A673 (cell line): ENCODE measurements at regions not wholly inside any gene's neighbourhood (a gene's known extent, or its start where the extent isn't known, plus 50 kb on each side); places are given as distances from the start of the nearest gene placed in this dataset.

Experiments
- BruUV-seq: library from RNA; stranded (reverse); fragments of 400-500 nt; replicated peaks from 2 replicates; lab custom pipeline; 2021; lab: Mats Ljungman, UMichigan
- CTCF ChIA-PET: fragments of 300-600 bp; sonication (Branson Sonifier 250); formaldehyde crosslinking; loops from one replicate; lab custom pipeline; 2022; ENCODE audit warnings: antibody characterized with exemption; lab: Charles Lee
- POLR2A ChIA-PET: fragments of 300-600 bp; sonication (Branson Sonifier 250); formaldehyde crosslinking; loops from one replicate; lab custom pipeline; 2022; ENCODE audit warnings: antibody characterized with exemption; ENCODE audit not compliant: low non-redundant PET; lab: Charles Lee
- DNase-seq: peaks from one replicate; pipeline ENCODE4 v3.0.0-alpha.2; 2015; ENCODE audit warnings: low spot score
- H3K27ac ChIP-seq: fragments of 200-600 bp; sonication (generic); 2 replicates; pipeline ENCODE4 v1.5.1; 2016; ENCODE audit warnings: mixed run types, low read depth, mild to moderate bottlenecking, mixed read lengths, antibody characterized with exemption, low read length; ENCODE audit not compliant: poor library complexity, severe bottlenecking
- H3K27me3 ChIP-seq: fragments of 200-600 bp; sonication (generic); replicated peaks from 2 replicates; pipeline ENCODE4 v1.6.1; 2017; ENCODE audit warnings: mixed run types, low read depth, mild to moderate bottlenecking, mixed read lengths, antibody characterized with exemption, low read length; ENCODE audit not compliant: insufficient read depth, poor library complexity
- H3K36me3 ChIP-seq: fragments of 200-600 bp; sonication (generic); 2 replicates; pipeline ENCODE4 v1.6.1; 2016; ENCODE audit warnings: mixed run types, mild to moderate bottlenecking, mixed read lengths, antibody characterized with exemption, low read length; ENCODE audit not compliant: insufficient read depth, poor library complexity, severe bottlenecking
- H3K4me1 ChIP-seq: fragments of 200-600 bp; sonication (generic); 2 replicates; pipeline ENCODE4 v1.6.1; 2017; ENCODE audit warnings: mixed run types, mild to moderate bottlenecking, mixed read lengths, antibody characterized with exemption, low read length; ENCODE audit not compliant: insufficient read depth, poor library complexity, severe bottlenecking
- H3K4me3 ChIP-seq: fragments of 200-600 bp; sonication (generic); 2 replicates; pipeline ENCODE4 v1.5.1; 2016; ENCODE audit warnings: low read depth, mixed run types, mild to moderate bottlenecking, mixed read lengths, low read length; ENCODE audit not compliant: poor library complexity, severe bottlenecking
- H3K9me3 ChIP-seq: fragments of 200-600 bp; sonication (generic); 2 replicates; pipeline ENCODE4 v1.6.1; 2016; ENCODE audit warnings: mixed run types, low read depth, mild to moderate bottlenecking, mixed read lengths, antibody characterized with exemption, low read length; ENCODE audit not compliant: poor library complexity, severe bottlenecking
- CTCF ChIP-seq: fragments of 300-800, 200-600 bp; sonication (generic); conservative IDR thresholded peaks from 2 replicates; pipeline ENCODE4 v1.5.1; 2017; ENCODE audit warnings: low read depth, mild to moderate bottlenecking, antibody characterized with exemption, low read length, moderate library complexity, mixed read lengths
- EZH2 ChIP-seq: fragments of 200-600 bp; sonication (generic); IDR thresholded peaks from 2 replicates; pipeline ENCODE4 v1.6.1; 2017; ENCODE audit warnings: borderline replicate concordance, low read depth, mild to moderate bottlenecking, mixed read lengths, antibody characterized with exemption, low read length; ENCODE audit not compliant: poor library complexity, severe bottlenecking
- intact Hi-C: fragments of 100-400 bp; cut with micrococcal nuclease; formaldehyde crosslinking; loops from one replicate; pipeline ENCODE4 v1.10.0; 2022; ENCODE audit not compliant: unreplicated experiment

- DNase-seq = peak; percentile 18
- H3K9me3 ChIP-seq = no peaks in the 10 kb centered on the region
- POLR2A ChIA-PET = no interaction called here
- no peak for TF ChIP-seq EZH2
- CTCF ChIA-PET = no interaction called here
- intact Hi-C loops = no loop called here
- no peak overlapping the region for H3K4me3 ChIP-seq
- H3K27ac ChIP-seq = no peak overlapping the region
- H3K4me1 ChIP-seq = peaks cover 5% of the 10 kb centered on the region
- BruUV-seq = no TSS peak
- no peaks in the 10 kb centered on the region for H3K27me3 ChIP-seq
- H3K36me3 ChIP-seq = no peaks in the 10 kb centered on the region
These were observed 128.9 kb downstream of the ZNF365 start for GRCh38 chr10:62502995-62503613.

- intact Hi-C loops = no loop called here
- no peaks in the 10 kb centered on the region for H3K9me3 ChIP-seq
- ChIA-PET CTCF (interaction anchor here (0.7 kb wide), 1 partner anchor 70 kb away, joined by 10 read pairs; no protein-coding TSS in a partner anchor), POLR2A (no interaction called here)
- H3K27me3 ChIP-seq = no peaks in the 10 kb centered on the region
- H3K4me3 ChIP-seq = no peak overlapping the region
- no TSS peak for BruUV-seq
- no peak for TF ChIP-seq CTCF
- TF ChIP-seq EZH2 = no peak
- no peak overlapping the region for H3K27ac ChIP-seq
- no peak for DNase-seq
- no peaks in the 10 kb centered on the region for H3K36me3 ChIP-seq
- H3K4me1 ChIP-seq = peaks cover 5% of the 10 kb centered on the region
These were observed 129.7 kb downstream of the ZNF365 start for GRCh38 chr10:62503872-62504271.

GRCh38 chr10:62506371-62506770, 132.2 kb downstream of the ZNF365 start:
- H3K4me3 ChIP-seq = no peak overlapping the region
- H3K4me1 ChIP-seq = peaks cover 5% of the 10 kb centered on the region
- H3K27me3 ChIP-seq = no peaks in the 10 kb centered on the region
- CTCF ChIA-PET = no interaction called here
- POLR2A ChIA-PET = no interaction called here
- DNase-seq = no peak
- no peak overlapping the region for H3K27ac ChIP-seq
- intact Hi-C loops = no loop called here
- H3K36me3 ChIP-seq = no peaks in the 10 kb centered on the region
- H3K9me3 ChIP-seq = no peaks in the 10 kb centered on the region
- TF ChIP-seq CTCF (no peak), EZH2 (no peak)
- BruUV-seq = no TSS peak

- Histone ChIP-seq H3K4me3 (no peak overlapping the region), H3K9me3 (no peaks in the 10 kb centered on the region), H3K36me3 (no peaks in the 10 kb centered on the region), H3K4me1 (no peaks in the 10 kb centered on the region), H3K27ac (no peak overlapping the region), H3K27me3 (no peaks in the 10 kb centered on the region)
- intact Hi-C loops = no loop called here
- DNase-seq = no peak
- TF ChIP-seq CTCF = no peak
- no peak for TF ChIP-seq EZH2
- no TSS peak for BruUV-seq
- POLR2A ChIA-PET = no interaction called here
- CTCF ChIA-PET = no interaction called here
These were observed 137.1 kb downstream of the ZNF365 start for GRCh38 chr10:62511238-62511637.
